ENCODE measurements at regions not wholly inside any gene's neighbourhood (a gene's known extent, or its start where the extent isn't known, plus 50 kb on each side); places are given as distances from the start of the nearest gene placed in this dataset.

- no peak for DNase-seq (ENCODE audit: low spot score)
- no peak overlapping the region for H3K27ac ChIP-seq (ENCODE audit: poor library complexity, severe bottlenecking)
- no peaks in the 10 kb centered on the region for H3K4me1 ChIP-seq (ENCODE audit: insufficient read depth, poor library complexity, severe bottlenecking)
- TF ChIP-seq, protein P1, sequence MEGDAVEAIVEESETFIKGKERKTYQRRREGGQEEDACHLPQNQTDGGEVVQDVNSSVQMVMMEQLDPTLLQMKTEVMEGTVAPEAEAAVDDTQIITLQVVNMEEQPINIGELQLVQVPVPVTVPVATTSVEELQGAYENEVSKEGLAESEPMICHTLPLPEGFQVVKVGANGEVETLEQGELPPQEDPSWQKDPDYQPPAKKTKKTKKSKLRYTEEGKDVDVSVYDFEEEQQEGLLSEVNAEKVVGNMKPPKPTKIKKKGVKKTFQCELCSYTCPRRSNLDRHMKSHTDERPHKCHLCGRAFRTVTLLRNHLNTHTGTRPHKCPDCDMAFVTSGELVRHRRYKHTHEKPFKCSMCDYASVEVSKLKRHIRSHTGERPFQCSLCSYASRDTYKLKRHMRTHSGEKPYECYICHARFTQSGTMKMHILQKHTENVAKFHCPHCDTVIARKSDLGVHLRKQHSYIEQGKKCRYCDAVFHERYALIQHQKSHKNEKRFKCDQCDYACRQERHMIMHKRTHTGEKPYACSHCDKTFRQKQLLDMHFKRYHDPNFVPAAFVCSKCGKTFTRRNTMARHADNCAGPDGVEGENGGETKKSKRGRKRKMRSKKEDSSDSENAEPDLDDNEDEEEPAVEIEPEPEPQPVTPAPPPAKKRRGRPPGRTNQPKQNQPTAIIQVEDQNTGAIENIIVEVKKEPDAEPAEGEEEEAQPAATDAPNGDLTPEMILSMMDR (IDR thresholded peaks at IDR 0.05; ENCODE audit: poor library complexity, severe bottlenecking): peak; percentile 99
- H3K4me3 ChIP-seq (ENCODE audit: severe bottlenecking): peak overlapping the region; percentile 34
- H3K36me3 ChIP-seq (ENCODE audit: low read depth): no peaks in the 10 kb centered on the region
- no peaks in the 10 kb centered on the region for H3K9me3 ChIP-seq (ENCODE audit: severe bottlenecking)
- ATAC-seq (ENCODE audit: low read depth): peak; percentile 91
- no peaks in the 10 kb centered on the region for H3K27me3 ChIP-seq (ENCODE audit: insufficient read depth, poor library complexity, severe bottlenecking)
These were observed 63.5 kb upstream of the NFASC start for GRCh38 chr1:204806943-204807687.

DNA sequence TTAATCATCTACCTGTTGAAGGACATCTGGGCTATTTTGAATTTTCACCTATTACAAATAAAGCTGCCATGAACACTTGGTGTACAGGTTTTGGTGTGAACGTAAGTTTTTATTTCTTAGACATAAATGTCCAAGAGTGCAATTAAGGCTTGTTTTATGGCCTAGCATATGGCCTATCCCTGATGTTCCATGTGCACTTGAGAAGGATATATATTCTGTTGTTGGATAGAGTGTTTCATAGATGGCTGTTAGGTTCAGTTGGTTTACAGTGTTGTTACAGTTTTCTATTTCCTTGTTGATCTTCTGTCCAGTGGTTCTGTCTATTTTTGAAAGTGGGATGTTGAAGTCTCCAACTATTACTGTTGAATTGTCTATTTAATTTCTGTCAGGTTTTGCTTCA is 61.2 kb upstream of the NFASC start:
- no peak overlapping the region for H3K27ac ChIP-seq (ENCODE audit: poor library complexity, severe bottlenecking)
- H3K9me3 ChIP-seq (ENCODE audit: severe bottlenecking): no peaks in the 10 kb centered on the region
- no peaks in the 10 kb centered on the region for H3K36me3 ChIP-seq (ENCODE audit: low read depth)
- TF ChIP-seq, protein P1 (IDR thresholded peaks at IDR 0.05; ENCODE audit: poor library complexity, severe bottlenecking): no peak
- ATAC-seq (ENCODE audit: low read depth) (no peak), DNase-seq (ENCODE audit: low spot score) (no peak)
- H3K4me1 ChIP-seq (ENCODE audit: insufficient read depth, poor library complexity, severe bottlenecking): no peaks in the 10 kb centered on the region
- H3K27me3 ChIP-seq (ENCODE audit: insufficient read depth, poor library complexity, severe bottlenecking): no peaks in the 10 kb centered on the region
- H3K4me3 ChIP-seq (ENCODE audit: severe bottlenecking): no peak overlapping the region

DNA sequence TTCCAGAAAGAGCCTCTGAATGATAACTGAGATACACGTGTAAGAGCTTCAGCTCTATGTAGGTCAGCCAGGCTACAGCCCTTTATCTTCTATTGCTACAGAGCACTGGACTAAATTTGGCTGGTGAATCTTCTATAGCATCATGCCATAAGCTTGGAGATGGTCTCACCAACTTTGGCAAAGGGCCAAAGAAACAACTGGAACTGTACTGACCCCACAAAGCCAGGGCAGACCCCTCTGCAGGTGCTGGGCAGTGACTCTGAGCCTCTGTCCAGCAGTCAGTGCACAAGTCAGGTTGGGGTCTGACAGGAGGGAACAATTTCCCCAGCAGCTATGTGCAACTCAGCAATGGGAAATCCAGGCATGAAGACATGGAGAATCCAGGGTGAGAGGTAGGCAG is 57.8 kb upstream of the NFASC start:
- peaks cover 16% of the 10 kb centered on the region for H3K27me3 ChIP-seq (ENCODE audit: insufficient read depth, poor library complexity, severe bottlenecking)
- TF ChIP-seq, protein P1 (IDR thresholded peaks at IDR 0.05; ENCODE audit: poor library complexity, severe bottlenecking): no peak
- DNase-seq (ENCODE audit: low spot score): no peak
- H3K4me3 ChIP-seq (ENCODE audit: severe bottlenecking): no peak overlapping the region
- H3K4me1 ChIP-seq (ENCODE audit: insufficient read depth, poor library complexity, severe bottlenecking): no peaks in the 10 kb centered on the region
- H3K36me3 ChIP-seq (ENCODE audit: low read depth): no peaks in the 10 kb centered on the region
- no peak for ATAC-seq (ENCODE audit: low read depth)
- H3K9me3 ChIP-seq (ENCODE audit: severe bottlenecking): no peaks in the 10 kb centered on the region
- no peak overlapping the region for H3K27ac ChIP-seq (ENCODE audit: poor library complexity, severe bottlenecking)

DNA sequence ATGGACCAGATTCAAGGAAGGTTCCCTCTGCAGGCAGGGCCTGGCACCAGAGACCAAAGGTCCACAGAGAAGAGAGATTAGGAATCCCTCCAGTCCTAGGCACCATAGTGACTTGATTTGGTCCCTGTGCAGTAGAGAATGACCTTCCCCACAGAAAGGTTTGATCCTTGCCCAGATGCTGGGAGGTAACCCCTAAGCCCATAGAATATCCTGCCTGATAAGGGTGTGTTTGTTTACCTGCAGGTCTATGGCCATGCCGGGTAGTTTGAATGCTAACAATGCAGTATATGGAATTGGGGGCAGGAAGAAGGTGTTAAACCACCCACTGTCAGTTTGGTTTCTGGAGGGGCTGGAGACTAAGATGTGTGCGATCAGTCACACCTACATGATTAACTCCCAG is 57.1 kb upstream of the NFASC start:
- TF ChIP-seq, protein P1 (IDR thresholded peaks at IDR 0.05; ENCODE audit: poor library complexity, severe bottlenecking): no peak
- no peak overlapping the region for H3K27ac ChIP-seq (ENCODE audit: poor library complexity, severe bottlenecking)
- H3K4me3 ChIP-seq (ENCODE audit: severe bottlenecking): no peak overlapping the region
- H3K4me1 ChIP-seq (ENCODE audit: insufficient read depth, poor library complexity, severe bottlenecking): no peaks in the 10 kb centered on the region
- H3K36me3 ChIP-seq (ENCODE audit: low read depth): no peaks in the 10 kb centered on the region
- no peak for DNase-seq (ENCODE audit: low spot score)
- ATAC-seq (ENCODE audit: low read depth): no peak
- H3K9me3 ChIP-seq (ENCODE audit: severe bottlenecking): no peaks in the 10 kb centered on the region
- H3K27me3 ChIP-seq (ENCODE audit: insufficient read depth, poor library complexity, severe bottlenecking): peaks cover 16% of the 10 kb centered on the region

DNA sequence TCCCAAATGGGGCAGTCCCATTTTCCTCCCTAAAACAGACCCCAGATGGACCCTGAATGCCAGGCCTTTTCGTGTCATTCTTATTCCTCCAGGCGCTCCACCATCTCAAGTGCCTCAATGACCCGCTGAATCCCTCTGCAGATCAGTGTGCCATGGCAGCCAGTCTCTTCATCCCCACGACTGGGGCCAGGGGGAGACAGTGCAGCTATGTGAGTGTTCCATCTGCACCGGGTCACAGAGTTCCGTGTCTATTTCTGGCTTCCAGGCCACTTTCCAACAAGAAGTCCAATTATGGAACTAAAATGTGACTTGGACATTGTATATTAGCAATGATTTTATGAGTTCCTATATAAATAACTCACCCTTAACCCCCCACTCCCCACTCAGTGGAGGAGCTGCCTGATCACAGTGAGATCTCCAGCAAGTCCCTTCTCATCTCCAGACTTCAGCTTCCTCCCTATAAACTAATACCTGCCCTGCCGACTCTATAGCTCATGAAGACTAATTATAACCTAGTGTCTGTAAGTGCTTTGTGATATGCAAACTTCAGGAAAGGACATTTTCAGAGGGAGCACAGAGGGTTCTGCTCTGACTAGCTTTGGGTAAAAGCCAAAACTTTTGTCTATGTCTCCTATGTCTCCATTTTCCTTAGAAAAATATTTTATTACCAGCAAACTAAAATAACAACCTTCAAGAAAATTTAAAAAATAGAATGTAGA is 56.3 kb upstream of the NFASC start:
- peaks cover 16% of the 10 kb centered on the region for H3K27me3 ChIP-seq (ENCODE audit: insufficient read depth, poor library complexity, severe bottlenecking)
- TF ChIP-seq, protein P1 (IDR thresholded peaks at IDR 0.05; ENCODE audit: poor library complexity, severe bottlenecking): no peak

More for the DNA sequence above, 56.3 kb upstream of the NFASC start:
- no peaks in the 10 kb centered on the region for H3K9me3 ChIP-seq (ENCODE audit: severe bottlenecking)
- no peaks in the 10 kb centered on the region for H3K36me3 ChIP-seq (ENCODE audit: low read depth)
- ATAC-seq (ENCODE audit: low read depth) (no peak), DNase-seq (ENCODE audit: low spot score) (no peak)
- H3K27ac ChIP-seq (ENCODE audit: poor library complexity, severe bottlenecking): no peak overlapping the region
- H3K4me1 ChIP-seq (ENCODE audit: insufficient read depth, poor library complexity, severe bottlenecking): no peaks in the 10 kb centered on the region
- H3K4me3 ChIP-seq (ENCODE audit: severe bottlenecking): no peak overlapping the region

Data from RWPE2 (cell line).